Activated CD4-positive, alpha-beta T cell treated with anti-CD3 and anti-CD28 coated beads, Interleukin-2, amount 50 U/mL, for 1 hour (primary cell): ENCODE measurements at regions not wholly inside any gene's neighbourhood (a gene's known extent, or its start where the extent isn't known, plus 50 kb on each side); places are given as distances from the start of the nearest gene placed in this dataset.
"Not testable (repeated sequence)": the region's sequence is repeated elsewhere in the genome, so short reads cannot be mapped to it uniquely, and the experiment has no call there.

Experiments
- DNase-seq: peaks from one replicate; pipeline ENCODE4 v3.0.0-alpha.2; 2020

DNA sequence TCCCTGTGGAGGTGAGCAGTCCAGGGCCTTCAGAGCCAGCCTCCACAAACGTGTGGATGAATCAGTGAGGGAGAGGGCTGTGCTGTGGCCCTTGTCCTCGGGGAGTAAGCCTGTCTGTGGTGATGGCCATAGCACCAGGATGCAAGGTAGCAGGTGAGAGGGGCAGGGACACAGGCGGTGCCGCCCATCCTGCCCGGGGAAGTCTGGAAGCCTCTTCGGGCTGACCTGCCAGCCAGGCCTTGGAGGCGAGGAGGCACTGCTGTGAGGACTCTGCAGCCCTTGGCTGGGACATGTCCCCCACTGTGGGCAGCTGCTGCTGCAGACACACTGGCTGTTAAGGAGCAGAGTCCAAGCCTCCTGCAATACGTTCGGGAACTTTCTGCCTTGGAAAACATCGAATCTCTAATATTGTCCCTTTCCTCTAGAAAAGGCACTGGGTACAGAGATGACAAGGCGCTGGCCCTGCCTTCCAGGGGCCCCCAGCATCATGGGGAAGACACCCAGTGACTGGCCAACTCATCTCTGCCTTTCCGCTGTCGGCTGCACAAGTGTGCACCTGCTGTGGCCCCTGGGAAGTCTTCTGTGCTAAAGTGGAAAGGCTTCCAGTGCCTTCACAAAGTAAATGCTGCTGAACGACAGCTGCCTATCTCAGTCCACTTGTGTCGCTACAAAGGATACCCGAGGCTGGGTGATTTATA is 101.4 kb downstream of the ADRA2C start:
- DNase-seq: no peak

DNA sequence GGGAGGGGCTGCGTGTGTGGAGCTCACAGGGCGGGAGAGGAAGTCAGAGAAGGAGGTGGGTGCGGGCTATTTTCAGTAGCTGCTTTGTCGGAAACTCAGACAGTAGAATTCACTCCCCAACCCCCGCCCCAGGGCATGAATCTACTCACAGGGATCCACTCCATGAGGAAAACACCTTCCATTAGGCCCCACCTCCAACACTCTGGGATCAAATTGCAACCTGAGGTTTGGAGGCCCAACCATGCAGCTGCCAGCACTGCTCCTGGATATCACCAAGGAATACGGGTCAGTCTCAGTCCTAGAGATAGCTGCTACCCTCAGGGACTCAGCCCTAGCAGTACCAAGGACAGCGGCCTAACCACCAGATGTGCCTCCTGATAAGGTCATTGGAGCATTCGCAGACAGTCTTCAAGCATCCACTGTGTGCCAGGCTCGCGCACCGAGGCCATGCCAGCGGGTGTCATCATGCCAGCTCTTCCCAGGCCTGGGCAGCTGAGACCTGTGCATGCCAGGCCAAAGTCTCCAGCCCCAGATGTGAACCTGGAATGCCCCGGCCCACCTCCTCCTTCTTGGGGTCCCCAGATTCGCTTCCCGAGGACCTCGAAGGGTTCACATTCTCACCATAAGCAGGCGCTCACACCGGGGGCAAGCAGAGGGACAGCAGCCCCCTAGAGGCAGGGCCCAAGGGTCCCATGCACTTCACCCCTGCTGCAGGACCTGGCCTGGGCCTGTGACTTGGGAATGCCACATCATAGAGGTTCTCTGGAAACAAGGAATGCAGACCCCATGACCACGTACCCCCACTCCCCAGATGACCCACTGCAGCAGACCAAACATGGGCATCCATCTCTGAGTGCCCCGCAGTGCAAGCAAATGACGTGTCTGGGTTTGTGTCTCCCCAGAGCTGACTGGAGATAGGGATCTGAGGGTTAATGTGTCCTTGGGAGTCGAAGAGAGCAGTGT is 102.3 kb downstream of the ADRA2C start:
- no peak for DNase-seq

DNA sequence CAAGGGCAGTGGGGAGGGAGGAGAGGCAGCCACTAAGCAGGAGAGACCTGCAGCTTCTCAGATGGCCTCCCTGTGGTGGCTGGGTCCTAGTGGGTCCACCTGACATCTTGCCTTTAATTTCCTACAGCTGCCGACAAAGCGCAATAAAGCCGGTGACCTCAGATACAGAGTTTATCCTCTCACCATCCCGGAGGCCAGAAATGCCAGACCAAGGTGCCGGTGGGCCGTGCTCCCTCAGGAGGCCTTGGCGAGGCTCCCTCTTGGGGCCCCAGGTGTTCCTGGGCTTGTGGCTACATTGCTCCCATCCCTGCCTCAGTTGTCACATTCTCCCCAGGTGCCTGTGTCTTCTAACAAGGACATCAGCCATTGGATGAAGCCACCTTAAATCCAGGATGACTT is 103.0 kb downstream of the ADRA2C start:
- DNase-seq: no peak

DNA sequence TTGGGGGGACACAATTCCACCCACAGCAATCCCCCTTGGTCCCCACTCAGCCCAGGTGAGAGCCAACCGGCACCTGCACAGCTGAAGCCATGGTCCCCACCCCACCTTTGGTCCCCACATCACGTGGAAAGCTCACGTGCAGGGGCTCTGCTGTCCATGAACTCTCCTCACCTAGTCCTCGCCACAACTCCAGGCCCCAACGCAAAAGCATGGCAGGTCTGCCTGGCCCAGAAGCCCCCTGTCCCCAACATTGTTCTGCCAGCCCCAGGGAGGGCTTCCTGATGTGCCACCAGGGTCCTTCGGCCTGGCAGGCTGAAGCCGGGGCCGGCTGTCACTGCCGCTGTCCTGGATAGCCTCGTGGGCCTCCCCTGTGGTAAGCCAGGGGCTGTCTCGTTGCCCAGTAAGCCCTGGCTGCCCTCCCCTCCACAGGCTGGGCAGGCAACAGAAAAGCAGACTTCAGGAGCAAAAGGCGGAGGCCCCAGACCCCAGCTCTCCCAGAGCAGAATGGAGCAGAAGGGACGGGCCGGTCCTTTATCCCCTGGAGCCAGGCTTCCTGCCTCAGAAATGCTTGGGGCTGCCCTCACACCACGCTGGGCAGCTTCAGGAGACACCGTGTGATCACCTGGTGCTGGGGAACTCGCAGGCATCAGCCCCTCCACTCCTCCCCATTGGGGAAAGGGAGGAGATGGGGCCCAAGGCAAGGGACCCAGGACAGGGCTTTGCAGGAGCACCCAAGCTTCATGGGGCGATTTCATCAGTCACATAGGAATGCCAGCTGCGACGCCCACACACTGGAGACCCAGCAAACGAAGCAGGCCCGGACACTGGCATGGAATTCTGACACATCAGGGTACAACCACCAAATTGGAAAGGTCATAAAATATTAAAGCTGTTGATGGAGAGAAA is 103.7 kb downstream of the ADRA2C start:
- no peak for DNase-seq

DNA sequence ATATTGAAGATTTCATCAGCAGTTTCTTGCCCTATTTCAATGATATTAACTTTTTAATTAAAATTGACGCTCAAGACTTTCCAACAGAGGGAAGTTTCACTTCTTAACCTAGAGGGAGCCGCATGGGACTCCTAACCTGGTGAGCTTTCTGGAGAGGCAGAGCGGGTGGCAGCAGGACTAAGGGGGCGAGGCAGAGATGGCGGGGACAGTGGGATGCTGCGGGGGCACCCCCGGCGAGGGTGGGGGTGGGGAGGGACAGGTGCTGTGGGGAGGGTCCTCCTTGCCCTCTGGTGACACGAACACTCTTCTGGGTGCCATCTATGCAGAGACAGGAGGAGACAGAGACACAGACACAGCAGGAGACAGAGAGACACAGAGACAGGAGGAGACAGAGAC is 104.4 kb downstream of the ADRA2C start:
- DNase-seq: no peak

DNA sequence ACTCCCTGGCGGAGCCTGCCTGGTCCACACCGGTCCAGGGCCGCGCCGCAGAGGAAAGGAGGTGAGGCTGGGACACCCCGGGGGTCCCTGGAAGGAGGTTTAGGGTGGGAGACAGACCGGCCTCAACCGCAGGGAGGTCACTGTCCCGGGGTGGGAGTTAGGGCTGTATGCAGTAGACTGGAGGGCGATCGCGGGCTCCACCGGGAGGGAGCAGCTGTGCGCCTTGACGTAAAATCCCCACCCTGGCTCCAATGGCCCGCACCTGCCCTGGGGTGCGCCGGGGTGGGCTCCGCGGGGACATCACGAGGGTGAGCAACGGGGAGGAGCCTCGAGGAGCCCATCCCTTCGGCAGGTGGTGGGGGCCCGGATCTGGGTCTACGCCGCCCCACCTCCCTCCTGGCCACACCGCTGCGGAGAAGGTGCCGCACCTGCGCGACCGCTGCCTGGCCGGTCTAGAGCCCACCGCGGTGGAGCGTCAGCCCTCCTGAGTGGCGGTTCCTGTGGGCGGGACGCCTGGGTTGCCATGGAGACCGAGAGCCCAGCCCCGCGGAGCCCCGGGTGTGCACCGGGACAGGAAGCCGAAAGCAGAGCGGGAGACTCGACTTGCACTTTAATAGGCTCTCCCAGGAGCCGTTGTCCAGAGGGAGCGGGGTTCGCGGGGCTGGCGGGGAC is 105.1 kb downstream of the ADRA2C start:
- no peak for DNase-seq

DNA sequence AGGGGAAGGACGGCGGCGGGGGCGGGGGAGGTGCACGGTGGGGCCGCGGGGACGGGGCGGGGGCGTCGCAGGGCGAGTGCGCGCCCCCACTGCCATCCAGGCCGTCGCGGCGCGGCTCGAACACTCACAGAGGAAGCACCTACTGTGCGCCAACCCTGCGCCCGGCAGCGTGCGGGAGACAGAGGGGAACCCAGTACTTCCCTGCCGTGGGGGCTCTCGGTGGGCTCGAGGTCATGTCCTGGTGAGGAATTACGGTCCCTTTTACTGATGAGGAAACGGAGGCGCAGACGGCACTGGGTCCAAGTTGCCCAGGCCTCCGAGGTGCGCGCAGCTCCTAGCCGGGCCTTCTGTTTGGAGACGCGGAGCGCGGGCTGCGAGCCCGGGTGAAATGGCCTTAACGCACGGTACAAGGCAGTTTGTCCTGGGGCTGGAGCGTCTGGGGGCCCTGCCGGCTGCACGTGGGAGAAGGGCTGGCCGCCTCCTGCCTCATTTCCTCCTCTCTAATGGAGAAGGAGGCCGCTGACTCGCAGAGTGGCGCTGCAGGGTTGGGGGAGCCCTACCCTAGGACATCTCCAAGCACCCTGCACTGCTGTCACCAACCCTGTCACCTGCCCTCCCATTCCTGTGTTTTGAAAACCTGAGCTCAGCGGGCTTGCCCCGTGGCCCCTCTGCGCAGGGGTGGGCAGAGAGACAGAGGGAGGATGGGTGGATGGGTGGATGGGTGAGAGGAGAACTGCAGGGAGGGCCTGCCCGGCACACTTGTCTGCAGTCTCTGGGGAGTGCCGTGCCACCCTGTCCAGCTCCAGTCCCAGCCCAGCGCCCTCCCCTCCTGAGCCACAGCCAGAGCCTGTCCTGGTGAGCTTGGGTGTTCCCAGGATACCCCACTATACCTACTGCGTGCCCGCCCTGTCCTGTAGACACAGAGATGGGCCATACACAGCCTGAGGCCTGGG is 106.0 kb downstream of the ADRA2C start:
- DNase-seq: no peak

DNA sequence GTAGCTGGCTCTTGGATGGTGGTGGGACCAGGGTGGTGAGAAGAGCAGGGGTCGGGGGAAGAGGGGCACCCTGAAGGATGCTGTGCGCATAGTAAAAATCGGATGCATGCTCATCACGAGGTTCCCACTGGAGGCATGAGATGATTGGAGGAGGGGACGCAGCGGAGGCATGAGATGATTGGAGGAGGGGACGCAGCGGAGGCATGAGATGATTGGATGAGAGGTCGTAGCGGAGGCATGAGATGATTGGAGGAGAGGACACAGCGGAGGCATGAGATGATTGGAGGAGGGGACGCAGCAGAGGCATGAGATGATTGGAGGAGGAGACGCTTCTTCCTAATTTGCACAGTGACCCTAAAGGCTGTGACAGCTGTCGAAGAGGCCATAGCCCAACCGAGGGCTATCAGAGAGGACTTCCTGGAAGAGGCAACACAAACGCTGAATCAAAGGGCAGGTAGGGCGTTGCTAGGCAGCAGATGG is 106.7 kb downstream of the ADRA2C start:
- DNase-seq: no peak

DNA sequence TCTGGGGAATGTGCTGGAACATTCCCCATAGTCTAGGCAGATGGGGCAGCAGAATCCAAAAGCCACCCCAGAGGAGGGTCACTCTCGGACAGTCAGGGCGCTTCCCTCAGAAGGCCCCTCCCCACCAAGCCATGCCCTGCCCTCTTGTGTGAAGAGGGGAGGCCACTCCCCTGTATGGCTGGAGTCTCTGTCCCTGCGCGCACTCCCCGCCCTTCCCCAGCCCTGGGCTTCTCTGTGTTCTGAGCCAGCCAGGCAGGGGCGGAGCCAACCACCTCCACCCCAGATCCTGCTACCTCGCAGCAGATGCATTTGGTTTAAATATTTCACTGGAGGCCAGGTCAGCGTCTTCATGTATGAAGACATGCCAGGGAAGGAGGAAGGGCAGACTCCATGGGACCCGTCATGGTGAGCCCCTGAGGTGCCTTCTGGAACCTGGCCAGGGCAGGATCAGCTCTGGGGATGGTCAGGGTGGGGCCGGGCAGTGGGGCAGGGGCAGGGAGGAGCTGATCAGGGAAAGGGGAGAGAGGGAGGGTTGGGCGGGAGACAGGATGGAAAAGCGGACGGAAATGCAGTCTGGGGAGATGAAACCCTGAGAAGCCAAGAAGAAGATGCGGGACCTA is 107.3 kb downstream of the ADRA2C start:
- no peak for DNase-seq

DNA sequence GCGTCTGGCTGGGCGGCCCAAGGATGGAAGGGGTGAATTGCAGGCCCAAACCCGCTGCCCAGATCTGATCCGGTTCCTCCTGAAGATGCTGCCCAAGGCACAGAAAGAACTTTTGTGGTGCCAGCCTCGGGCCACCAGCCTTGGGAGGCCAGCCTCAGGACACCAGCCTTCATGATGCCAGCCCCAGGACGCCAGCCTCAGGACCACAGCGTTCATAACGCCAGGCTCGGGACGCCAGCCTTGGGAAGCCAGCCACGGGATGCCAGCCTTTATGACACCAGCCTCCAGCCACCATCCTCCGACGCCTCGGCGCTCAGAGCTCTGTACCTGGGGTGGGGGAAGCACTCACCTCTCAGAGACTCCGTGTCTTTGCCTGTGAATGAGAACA is 107.8 kb downstream of the ADRA2C start:
- no peak for DNase-seq

DNA sequence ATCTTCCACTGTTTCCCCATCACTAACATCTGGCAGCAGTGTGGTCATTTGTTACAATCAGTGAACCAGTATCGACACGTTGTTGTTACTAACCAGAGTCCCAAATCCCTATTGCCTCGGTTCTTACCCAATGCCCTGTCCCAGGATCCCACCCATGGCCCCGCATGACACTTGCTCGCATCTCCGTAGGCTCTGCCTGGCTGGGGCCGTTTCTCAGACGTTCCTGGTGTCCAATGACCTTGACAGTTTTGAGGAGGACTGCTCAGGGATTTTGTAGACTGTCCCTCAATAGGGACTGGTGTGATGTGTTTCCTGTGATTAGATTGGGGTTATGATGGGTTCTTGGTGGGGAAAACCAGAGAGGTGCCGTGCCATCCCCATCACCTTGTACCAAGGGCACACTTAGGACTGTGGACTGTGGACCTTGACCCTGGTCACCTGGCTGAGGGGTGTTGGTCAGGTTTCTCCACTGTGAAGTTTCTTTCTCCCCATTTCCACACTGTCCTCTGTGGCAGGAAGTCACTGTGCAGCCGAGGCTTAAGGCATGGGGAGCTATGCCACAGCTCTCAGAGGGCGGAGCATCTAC is 108.4 kb downstream of the ADRA2C start:
- no peak for DNase-seq

DNA sequence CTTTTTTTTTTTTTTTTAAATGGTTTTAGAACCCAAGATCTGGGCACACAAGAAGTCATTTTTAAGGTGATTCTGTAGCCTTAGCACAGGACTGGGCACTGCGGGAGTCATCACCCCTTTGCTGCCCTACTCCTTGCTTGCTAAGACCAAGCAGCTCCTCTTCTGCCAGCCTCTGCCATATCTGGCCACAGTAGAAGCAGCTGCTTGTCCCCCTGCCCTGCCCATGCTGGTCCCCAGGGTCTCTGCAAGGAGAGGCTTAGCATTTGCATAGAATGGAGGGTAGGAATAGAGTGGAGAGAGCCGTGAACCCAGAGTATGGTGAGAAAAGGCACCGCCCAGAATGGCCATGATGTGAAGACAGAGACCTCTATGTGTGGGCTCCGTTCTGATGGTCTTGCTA is 109.3 kb downstream of the ADRA2C start:
- no peak for DNase-seq

DNA sequence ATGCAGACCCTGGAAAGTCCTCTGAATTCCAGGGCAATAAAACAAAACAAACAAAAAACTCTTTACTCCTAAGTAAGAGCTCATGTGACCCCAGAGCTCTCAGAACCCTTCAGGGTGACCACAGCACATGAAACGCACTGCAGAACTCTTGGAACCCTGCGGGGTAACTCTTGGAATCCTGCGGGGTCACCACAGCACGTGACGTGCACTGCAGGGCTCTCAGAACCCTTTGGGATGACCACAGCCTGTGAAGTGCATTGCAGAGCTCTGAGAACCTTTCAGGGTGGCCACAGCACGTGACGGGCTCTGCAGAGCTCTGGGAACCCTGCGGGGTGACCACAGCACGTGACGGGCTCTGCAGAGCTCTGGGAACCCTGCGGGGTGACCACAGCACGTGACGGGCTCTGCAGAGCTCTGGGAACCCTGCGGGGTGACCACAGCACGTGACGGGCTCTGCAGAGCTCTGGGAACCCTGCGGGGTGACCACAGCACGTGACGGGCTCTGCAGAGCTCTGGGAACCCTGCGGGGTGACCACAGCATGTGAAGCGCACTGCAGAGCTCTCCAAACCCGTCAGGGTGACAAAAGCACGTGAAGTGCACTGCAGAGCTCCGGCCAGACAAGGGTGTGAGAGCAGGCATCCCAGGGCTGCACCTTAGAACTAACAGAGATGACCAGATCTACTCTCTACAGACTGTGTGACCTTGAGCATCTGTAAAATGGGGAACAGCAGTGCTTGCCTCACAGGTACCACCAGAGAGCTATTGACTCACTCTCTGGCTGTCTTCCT is 110.1 kb downstream of the ADRA2C start:
- not testable (repeated sequence) for DNase-seq

DNA sequence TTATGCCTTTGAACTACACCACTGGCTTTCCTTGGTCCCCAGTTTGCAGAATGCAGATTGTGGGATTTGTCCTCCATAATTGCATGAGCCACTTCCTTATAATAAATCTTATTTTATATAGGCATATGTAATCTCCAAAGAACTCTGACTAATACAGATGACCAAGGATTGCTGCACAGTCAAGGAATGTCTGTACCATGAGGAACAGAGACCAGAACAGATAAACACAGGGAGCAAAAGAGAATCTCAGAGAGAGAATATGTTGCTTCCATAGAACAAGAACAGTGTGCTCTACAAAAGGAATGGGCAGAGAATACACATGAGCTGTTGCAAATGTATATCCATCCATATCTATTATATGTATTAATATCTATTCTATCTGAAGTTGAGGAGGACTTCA is 111.1 kb downstream of the ADRA2C start:
- DNase-seq: no peak

DNA sequence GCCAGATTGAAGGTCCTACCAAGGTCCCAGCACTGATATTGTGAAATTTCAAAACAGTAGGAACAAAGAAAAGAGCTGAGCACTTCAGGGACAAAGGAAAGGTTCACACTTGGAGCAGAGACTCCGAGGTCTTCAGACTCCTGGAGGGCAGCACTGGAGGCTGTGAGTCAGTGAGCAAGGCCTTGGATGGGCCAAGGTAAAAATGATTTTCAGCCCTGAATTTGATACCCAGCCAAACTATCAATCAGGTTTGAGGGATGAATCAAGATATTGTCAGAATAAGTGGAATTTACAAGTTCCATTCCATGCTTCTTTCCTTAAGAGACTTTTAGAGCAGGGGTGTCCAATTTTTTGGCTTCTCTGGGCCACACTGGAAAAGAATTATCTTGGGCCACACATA is 111.7 kb downstream of the ADRA2C start:
- DNase-seq: no peak

DNA sequence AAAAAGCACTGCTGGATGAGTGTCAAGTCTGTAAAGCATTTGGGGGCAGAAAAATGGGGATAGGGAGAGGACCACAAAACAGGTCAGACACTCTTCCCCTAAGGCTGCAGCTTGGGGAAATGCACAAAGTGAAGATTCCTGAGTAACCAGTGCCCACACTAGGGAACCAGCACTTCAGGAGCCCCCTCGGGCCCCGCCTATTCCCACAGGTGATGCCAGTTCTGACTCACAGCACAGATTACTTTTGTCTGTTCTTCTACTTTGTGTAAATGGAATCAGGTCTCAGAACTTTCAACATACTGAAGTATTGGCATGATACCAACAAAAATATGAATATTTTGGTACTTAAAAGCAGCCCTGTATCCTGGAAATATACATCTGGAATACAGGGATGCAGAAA is 112.5 kb downstream of the ADRA2C start:
- DNase-seq: no peak

DNA sequence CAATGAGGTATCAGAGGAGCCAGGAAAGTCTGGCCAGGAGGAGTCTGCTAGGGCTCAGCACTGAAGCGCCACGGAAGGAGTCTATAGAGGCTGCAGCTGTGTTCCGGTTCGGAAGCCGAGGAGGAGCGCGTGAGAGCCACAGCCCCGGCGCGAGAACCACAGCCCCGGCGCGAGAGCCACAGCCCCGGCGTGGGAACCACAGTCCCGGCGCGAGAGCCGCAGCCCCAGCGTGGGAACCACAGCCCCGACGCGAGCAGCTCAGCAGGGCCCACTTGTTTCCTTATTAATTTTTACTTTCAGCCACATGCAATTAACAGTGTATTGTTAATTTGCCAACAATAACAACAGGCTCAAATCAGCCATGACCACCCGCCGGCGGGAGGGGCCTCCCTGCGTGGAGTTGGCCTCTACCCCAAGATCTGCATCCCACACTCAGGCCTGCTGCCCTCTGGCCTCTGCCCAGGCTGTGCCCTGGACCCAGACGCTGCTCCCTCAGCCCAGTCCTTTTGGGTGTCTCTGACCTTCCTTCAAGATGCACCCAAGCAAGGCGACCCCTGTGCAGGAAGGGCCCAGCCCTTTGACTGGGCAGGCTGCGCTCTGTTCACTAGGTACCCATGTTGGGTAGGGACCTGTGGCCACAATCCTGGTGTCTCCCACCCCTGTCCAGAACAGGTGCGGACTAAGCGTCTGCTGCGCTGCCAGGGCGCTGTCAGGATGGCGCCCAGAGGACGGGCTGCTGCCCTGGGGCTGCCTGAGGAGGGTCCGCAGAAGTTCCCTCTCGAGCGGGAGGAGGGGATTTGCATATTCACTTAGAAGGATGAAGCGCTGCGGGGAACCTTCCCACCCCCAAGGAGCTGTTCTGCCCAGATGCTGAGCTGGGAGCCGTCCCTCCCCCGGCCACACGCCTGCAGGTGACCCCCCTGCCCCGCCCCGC is 113.8 kb downstream of the ADRA2C start:
- peak; percentile 20 for DNase-seq

DNA sequence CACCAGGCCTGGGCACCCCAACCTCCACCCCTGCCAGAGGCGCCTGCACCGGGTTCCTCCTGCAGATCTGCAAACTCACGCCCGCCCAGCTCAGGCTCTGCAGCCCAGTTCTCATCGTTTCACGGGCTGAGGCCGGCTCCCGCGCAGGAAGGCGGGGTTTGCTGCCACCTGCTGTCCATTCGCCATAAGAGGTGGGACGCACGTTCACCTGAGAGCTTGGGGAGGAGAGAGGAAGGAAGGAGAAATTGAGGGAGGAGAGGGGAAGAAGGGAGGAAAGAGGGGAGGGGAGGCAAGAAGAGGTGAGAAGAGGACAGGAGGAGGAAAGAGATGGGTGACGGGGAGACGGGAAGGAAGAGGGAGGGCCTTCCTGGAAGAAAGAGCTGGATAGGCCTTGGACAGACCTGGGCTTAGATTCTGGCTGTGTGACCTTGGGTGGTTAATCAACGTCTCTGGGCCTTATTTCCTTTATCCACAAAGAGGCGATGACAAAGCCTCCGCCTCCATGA is 114.5 kb downstream of the ADRA2C start:
- DNase-seq: peak; percentile 67
